A673 (cell line): ENCODE measurements at regions not wholly inside any gene's neighbourhood (a gene's known extent, or its start where the extent isn't known, plus 50 kb on each side); places are given as distances from the start of the nearest gene placed in this dataset.

Source experiments
- BruUV-seq: library from RNA; stranded (reverse); fragments of 400-500 nt; replicated peaks from 2 replicates; lab custom pipeline; 2021; lab: Mats Ljungman, UMichigan
- CTCF ChIA-PET: fragments of 300-600 bp; sonication (Branson Sonifier 250); formaldehyde crosslinking; loops from one replicate; lab custom pipeline; 2022; ENCODE audit warnings: antibody characterized with exemption; lab: Charles Lee
- POLR2A ChIA-PET: fragments of 300-600 bp; sonication (Branson Sonifier 250); formaldehyde crosslinking; loops from one replicate; lab custom pipeline; 2022; ENCODE audit warnings: antibody characterized with exemption; ENCODE audit not compliant: low non-redundant PET; lab: Charles Lee
- DNase-seq: peaks from one replicate; pipeline ENCODE4 v3.0.0-alpha.2; 2015; ENCODE audit warnings: low spot score
- H3K27ac ChIP-seq: fragments of 200-600 bp; sonication (generic); 2 replicates; pipeline ENCODE4 v1.5.1; 2016; ENCODE audit warnings: mixed run types, low read depth, mild to moderate bottlenecking, mixed read lengths, antibody characterized with exemption, low read length; ENCODE audit not compliant: poor library complexity, severe bottlenecking
- H3K27me3 ChIP-seq: fragments of 200-600 bp; sonication (generic); replicated peaks from 2 replicates; pipeline ENCODE4 v1.6.1; 2017; ENCODE audit warnings: mixed run types, low read depth, mild to moderate bottlenecking, mixed read lengths, antibody characterized with exemption, low read length; ENCODE audit not compliant: insufficient read depth, poor library complexity
- H3K36me3 ChIP-seq: fragments of 200-600 bp; sonication (generic); 2 replicates; pipeline ENCODE4 v1.6.1; 2016; ENCODE audit warnings: mixed run types, mild to moderate bottlenecking, mixed read lengths, antibody characterized with exemption, low read length; ENCODE audit not compliant: insufficient read depth, poor library complexity, severe bottlenecking
- H3K4me1 ChIP-seq: fragments of 200-600 bp; sonication (generic); 2 replicates; pipeline ENCODE4 v1.6.1; 2017; ENCODE audit warnings: mixed run types, mild to moderate bottlenecking, mixed read lengths, antibody characterized with exemption, low read length; ENCODE audit not compliant: insufficient read depth, poor library complexity, severe bottlenecking
- H3K4me3 ChIP-seq: fragments of 200-600 bp; sonication (generic); 2 replicates; pipeline ENCODE4 v1.5.1; 2016; ENCODE audit warnings: low read depth, mixed run types, mild to moderate bottlenecking, mixed read lengths, low read length; ENCODE audit not compliant: poor library complexity, severe bottlenecking
- H3K9me3 ChIP-seq: fragments of 200-600 bp; sonication (generic); 2 replicates; pipeline ENCODE4 v1.6.1; 2016; ENCODE audit warnings: mixed run types, low read depth, mild to moderate bottlenecking, mixed read lengths, antibody characterized with exemption, low read length; ENCODE audit not compliant: poor library complexity, severe bottlenecking
- EZH2 ChIP-seq: fragments of 200-600 bp; sonication (generic); IDR thresholded peaks from 2 replicates; pipeline ENCODE4 v1.6.1; 2017; ENCODE audit warnings: borderline replicate concordance, low read depth, mild to moderate bottlenecking, mixed read lengths, antibody characterized with exemption, low read length; ENCODE audit not compliant: poor library complexity, severe bottlenecking
- intact Hi-C: fragments of 100-400 bp; cut with micrococcal nuclease; formaldehyde crosslinking; loops from one replicate; pipeline ENCODE4 v1.10.0; 2022; ENCODE audit not compliant: unreplicated experiment
- TF ChIP-seq, protein P1 (sequence below): fragments of 300-800, 200-600 bp; sonication (generic); conservative IDR thresholded peaks from 2 replicates; pipeline ENCODE4 v1.5.1; 2017; ENCODE audit warnings: low read depth, mild to moderate bottlenecking, antibody characterized with exemption, low read length, moderate library complexity, mixed read lengths

DNA sequence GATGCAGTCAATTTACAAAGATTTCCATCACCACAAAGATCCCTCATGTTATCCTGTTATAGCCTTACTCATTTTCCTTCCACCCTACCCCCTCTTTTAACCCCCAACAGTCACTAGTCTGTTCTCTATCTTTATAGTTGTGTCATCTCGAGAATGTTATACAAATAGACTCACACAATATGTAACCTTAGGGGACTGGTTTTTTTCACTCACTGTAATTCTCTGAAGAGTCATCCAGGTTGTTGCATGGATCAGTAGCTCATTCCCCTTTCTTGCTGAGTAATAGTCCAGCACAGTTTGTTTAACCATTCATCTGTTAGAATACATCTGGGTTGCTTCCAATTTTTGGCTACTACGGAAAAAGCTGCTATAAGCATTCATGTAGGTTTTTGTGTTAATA is 121.1 kb upstream of the PDE1C start:
- Histone ChIP-seq H3K36me3 (no peaks in the 10 kb centered on the region), H3K9me3 (peaks cover 8% of the 10 kb centered on the region), H3K27me3 (peaks cover 10% of the 10 kb centered on the region), H3K27ac (no peak overlapping the region), H3K4me1 (no peaks in the 10 kb centered on the region), H3K4me3 (no peak overlapping the region)
- BruUV-seq, result no TSS peak
- ChIA-PET POLR2A (no interaction called here), CTCF (no interaction called here)
- DNase-seq, result no peak
- intact Hi-C loops, result no loop called here
- no peak for TF ChIP-seq EZH2

DNA sequence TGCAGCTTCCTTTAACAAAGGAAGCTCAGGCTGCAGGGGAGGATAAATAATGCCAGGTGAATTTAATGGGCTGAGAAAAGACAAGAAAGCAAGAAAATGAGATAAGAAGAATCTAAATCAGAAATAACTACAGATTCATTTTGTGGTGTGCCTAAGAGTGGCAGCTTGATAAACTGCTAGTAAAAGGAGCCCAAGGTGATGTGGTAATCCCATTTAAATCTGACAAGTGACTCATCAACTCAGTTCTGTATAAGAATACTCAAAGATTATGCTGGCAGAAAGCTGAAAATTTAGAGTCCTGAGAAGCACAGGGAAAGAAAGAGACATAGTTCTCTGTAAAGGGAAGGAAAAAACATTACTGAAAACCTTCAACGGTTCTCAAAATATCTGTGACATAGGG is 109.4 kb upstream of the PDE1C start:
- no TSS peak for BruUV-seq
- intact Hi-C loops, result no loop called here
- no peak overlapping the region for H3K4me3 ChIP-seq
- TF ChIP-seq, protein P1, sequence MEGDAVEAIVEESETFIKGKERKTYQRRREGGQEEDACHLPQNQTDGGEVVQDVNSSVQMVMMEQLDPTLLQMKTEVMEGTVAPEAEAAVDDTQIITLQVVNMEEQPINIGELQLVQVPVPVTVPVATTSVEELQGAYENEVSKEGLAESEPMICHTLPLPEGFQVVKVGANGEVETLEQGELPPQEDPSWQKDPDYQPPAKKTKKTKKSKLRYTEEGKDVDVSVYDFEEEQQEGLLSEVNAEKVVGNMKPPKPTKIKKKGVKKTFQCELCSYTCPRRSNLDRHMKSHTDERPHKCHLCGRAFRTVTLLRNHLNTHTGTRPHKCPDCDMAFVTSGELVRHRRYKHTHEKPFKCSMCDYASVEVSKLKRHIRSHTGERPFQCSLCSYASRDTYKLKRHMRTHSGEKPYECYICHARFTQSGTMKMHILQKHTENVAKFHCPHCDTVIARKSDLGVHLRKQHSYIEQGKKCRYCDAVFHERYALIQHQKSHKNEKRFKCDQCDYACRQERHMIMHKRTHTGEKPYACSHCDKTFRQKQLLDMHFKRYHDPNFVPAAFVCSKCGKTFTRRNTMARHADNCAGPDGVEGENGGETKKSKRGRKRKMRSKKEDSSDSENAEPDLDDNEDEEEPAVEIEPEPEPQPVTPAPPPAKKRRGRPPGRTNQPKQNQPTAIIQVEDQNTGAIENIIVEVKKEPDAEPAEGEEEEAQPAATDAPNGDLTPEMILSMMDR, result no peak
- TF ChIP-seq EZH2, result no peak
- no peak overlapping the region for H3K27ac ChIP-seq
- H3K9me3 ChIP-seq, result no peaks in the 10 kb centered on the region
- peaks cover 26% of the 10 kb centered on the region for H3K27me3 ChIP-seq
- CTCF ChIA-PET, result no interaction called here
- POLR2A ChIA-PET, result interaction anchor here (0.5 kb wide), 1 partner anchor 456 kb away, joined by 3 read pairs; no protein-coding TSS in a partner anchor
- H3K4me1 ChIP-seq, result no peaks in the 10 kb centered on the region
- no peak for DNase-seq
- no peaks in the 10 kb centered on the region for H3K36me3 ChIP-seq

DNA sequence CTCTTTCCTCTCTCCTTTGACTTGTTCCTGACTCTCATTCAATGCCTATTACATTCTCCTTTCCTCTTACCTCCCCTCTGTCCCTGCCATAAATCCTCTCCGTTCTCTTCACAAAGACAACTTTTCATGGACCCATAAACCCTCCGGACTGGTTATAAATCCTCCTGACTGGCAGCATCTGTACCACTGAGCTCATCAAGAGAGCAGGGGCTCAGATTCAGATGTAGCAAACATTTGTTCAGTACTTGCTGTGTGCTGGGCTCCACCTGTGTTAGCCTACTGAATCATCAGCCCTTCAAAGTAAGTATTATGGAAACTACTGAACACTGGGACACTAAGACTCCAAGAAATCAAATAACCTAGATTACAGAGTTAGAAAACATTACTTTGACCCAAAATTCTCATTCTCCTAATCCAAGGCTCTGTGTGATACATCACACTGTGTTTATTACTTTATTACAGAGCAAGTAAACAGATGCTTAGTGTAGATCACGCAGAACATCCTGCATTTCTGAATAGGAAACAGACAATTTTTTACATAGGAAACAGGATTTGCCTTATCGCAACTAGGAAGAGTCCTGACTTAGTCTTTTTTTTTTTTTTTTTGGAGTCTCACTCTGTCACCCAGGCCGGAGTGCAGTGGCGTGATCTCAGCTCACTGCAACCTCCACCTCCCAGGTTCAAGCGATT is 108.6 kb upstream of the PDE1C start:
- Histone ChIP-seq H3K9me3 (no peaks in the 10 kb centered on the region), H3K36me3 (no peaks in the 10 kb centered on the region), H3K27me3 (peaks cover 33% of the 10 kb centered on the region), H3K4me3 (no peak overlapping the region), H3K4me1 (no peaks in the 10 kb centered on the region), H3K27ac (no peak overlapping the region)
- CTCF ChIA-PET, result no interaction called here
- DNase-seq, result no peak
- TF ChIP-seq, protein P1, result no peak
- no peak for TF ChIP-seq EZH2
- POLR2A ChIA-PET, result interaction anchor here (0.5 kb wide), 1 partner anchor 455 kb away, joined by 3 read pairs; no protein-coding TSS in a partner anchor
- intact Hi-C loops, result no loop called here
- no TSS peak for BruUV-seq

DNA sequence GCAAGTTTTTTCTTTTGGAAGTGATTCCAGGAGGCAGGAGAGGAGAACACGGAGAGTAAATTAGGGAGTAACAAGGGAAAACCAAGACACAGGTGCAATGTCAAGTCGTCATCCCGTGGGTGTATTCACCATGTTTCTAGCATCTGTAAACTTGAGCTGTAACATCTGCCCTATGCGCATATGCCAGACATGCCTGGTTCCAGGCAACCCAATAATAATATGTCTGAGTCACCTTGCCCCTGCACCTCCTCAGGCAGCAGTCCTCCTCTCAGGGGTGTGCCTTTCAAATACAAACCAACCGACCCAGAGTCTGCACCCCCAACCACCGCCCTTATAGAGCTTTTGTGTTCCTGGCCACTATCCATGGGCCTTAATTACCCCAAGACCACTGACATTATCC is 107.0 kb upstream of the PDE1C start:
- Histone ChIP-seq H3K4me3 (no peak overlapping the region), H3K4me1 (no peaks in the 10 kb centered on the region), H3K36me3 (no peaks in the 10 kb centered on the region), H3K27ac (no peak overlapping the region), H3K27me3 (peaks cover 36% of the 10 kb centered on the region), H3K9me3 (no peaks in the 10 kb centered on the region)
- intact Hi-C loops, result no loop called here
- ChIA-PET CTCF (no interaction called here), POLR2A (no interaction called here)
- no peak for DNase-seq
- no TSS peak for BruUV-seq
- TF ChIP-seq, protein P1, result no peak
